Activated naive CD4-positive, alpha-beta T cell treated with anti-CD3 and anti-CD28 coated beads, Interleukin-2, amount 50 U/mL, for 24 hours (primary cell): ENCODE measurements at regions not wholly inside any gene's neighbourhood (a gene's known extent, or its start where the extent isn't known, plus 50 kb on each side); places are given as distances from the start of the nearest gene placed in this dataset.
"Not testable (repeated sequence)": the region's sequence is repeated elsewhere in the genome, so short reads cannot be mapped to it uniquely, and the experiment has no call there.

ENCODE experiments used
- H3K27ac Mint-ChIP-seq: one replicate; pipeline ENCODE4 v1.8.0; 2021; ENCODE audit warnings: mild to moderate bottlenecking, mixed read lengths
- H3K27me3 Mint-ChIP-seq: one replicate; pipeline ENCODE4 v1.8.0; 2021; ENCODE audit warnings: mixed read lengths
- H3K36me3 Mint-ChIP-seq: one replicate; pipeline ENCODE4 v1.8.0; 2021; ENCODE audit warnings: mixed read lengths
- H3K4me1 Mint-ChIP-seq: one replicate; pipeline ENCODE4 v1.8.0; 2021; ENCODE audit warnings: mixed read lengths
- H3K4me3 Mint-ChIP-seq: one replicate; pipeline ENCODE4 v1.8.0; 2021; ENCODE audit warnings: mild to moderate bottlenecking, mixed read lengths
- H3K9me3 Mint-ChIP-seq: one replicate; pipeline ENCODE4 v1.8.0; 2021; ENCODE audit warnings: mixed read lengths

DNA sequence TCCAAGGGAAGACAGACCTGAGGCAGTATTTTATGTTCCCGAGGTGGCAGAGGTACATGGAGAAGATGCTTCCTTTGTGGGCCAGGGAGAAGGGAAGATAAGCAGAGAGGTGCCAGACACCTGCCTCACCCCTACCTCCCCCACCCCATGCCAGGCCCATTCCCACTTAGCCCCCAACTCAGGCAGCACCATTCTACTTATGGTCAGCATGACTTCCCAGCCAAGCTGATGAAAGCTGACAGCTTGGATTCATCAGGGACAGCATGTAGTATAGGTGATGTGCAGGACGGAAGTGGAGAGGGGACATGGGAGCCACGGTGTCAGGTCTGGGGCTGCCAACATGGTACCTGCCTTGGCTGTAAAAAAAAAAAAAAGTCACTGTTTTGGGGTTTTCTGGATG is 57.5 kb upstream of the CSPG4 start:
- H3K4me3 Mint-ChIP-seq = no peak overlapping the region
- no peak overlapping the region for H3K27ac Mint-ChIP-seq
- no peaks in the 10 kb centered on the region for H3K9me3 Mint-ChIP-seq
- H3K36me3 Mint-ChIP-seq = no peaks in the 10 kb centered on the region
- H3K4me1 Mint-ChIP-seq = no peaks in the 10 kb centered on the region
- H3K27me3 Mint-ChIP-seq = no peaks in the 10 kb centered on the region

DNA sequence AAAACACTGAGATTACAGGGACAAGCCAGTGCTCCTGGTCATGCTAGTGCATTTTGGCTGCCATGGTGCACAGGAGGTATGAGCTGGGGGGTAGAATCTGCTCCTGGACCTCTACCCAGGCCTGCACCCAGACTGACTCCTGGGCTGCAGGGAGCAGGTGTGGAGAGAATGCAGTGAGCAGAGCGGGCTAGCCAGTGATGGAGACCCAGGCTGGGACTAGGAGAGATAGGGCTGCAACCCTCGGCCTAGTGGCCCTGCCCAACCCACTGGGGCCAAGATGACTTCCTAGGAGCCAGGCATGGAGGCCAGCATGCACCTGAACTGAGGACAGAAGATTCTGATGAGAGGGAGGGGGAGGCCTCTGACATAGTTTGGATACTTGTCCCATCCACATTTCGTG is 55.9 kb upstream of the CSPG4 start:
- H3K9me3 Mint-ChIP-seq, H3K27me3 Mint-ChIP-seq, H3K36me3 Mint-ChIP-seq, H3K4me1 Mint-ChIP-seq, H3K4me3 Mint-ChIP-seq, H3K27ac Mint-ChIP-seq: not testable (repeated sequence)

DNA sequence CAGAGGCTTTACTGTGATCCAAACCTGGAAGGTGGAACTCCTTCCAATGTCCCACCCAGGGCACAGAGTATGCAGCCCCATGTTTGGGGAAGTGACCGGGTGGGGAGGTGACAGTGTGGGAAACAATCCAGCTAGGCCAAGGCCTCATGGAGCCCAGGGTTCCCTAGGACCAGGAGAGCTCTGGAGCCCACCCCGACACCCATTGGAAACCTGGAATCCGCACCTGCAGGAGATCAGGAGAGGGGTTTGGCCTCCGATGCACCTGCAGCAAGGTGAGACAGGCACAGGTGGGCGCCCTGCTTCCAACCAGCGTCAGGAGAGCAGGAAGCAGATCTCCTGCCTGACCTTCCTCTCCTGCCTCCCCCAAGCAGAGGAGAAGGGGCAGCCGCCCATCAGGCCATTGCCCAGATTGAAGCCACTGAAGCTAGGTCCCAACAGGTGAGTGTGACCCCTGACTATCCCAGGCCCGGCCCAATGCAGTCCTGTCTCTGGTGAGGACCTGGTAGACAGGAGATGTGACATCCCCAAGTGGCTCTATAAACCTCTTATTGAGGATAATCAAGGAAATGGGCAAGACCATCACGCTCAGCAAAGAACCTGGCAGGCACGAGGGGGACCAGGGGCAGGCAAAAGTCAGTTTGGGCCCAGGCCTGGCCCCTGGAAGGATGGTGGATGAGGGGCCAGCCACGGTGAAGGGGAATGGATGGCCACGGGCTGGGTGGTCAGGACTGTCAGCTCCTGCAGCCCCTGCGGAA is 53.1 kb upstream of the CSPG4 start:
- H3K27ac Mint-ChIP-seq, H3K9me3 Mint-ChIP-seq, H3K27me3 Mint-ChIP-seq, H3K4me1 Mint-ChIP-seq, H3K36me3 Mint-ChIP-seq, H3K4me3 Mint-ChIP-seq: not testable (repeated sequence)

DNA sequence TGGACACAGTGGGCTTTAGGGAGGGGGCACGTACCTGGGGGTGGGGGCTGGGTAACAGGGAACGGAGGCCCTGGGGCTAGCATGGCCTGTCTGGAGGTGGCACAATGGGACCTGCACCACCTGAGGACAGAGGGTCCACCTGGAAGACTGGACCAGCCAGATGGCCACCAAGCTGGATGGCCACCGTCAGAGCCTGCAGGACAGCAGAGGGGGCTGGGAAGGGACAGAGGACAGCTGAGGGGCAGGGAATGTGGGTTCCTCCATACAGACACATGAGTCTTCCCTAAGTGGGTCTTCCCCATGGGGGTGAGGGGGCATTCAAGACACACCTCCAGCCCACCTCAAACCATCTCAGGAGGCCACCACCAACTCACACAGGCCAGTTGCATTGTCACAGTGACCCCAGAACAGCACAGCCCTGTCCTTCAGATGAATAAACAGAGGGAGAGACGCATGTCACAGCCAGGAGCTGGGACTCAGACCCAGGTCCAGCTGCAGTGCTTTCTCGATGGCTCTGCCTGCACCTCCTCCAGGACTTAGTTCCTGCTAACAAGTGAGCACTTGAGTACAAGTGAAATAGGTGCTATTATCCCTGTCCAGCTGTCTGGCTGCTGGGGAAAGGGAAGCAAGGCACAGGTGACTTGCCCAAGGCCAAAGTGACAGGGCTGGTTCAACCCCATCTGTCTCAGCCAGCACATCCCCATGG is 52.4 kb upstream of the CSPG4 start:
- not testable (repeated sequence) for H3K4me3 Mint-ChIP-seq, H3K36me3 Mint-ChIP-seq, H3K9me3 Mint-ChIP-seq, H3K27me3 Mint-ChIP-seq, H3K27ac Mint-ChIP-seq, H3K4me1 Mint-ChIP-seq

DNA sequence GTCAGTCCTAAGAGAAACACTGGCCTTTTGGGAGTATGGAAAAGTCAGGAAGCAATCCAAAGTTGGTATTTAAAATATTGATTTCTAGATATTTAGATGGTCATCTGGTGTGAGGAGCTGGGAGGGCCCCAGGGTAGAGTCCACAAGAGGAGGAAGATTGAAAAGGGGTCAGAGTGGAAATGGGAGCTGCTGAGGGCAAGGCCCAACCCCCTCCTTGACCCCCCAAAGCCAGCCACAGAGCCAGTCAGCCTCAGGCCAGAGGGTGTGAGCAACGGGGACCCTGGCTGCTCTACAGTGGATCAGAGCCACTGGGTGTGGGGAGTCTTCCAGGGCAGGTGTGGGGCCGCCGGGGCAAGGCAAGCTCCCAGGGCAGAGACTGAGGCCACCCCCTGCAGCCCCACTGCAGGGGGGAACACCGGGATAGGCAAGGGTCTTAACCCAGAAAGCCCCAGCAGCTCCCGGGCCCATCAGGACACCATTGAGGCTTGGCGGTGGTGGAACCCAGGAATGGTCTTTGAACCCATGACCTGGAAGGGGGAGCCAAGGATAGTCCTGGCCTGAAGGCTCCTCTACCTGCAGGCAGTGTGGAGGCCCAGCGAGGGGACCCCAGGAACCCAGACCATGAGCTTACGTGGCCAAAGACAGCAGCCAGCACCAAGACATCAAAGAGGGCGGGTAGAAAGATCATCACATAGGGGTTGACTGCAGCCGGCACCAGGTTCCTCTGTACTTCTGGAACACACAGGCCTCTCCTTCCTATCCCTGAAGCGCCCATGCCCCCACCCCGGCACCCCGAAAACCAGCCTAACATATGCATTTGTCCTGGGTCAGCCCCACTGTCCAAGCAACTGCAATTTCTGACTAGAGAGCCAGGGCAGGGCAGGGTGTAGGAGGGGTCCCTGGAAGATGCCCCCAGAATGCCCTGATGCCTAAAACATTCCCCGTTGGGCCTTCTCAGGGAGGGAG is 51.3 kb upstream of the CSPG4 start:
- not testable (repeated sequence) for H3K9me3 Mint-ChIP-seq, H3K4me3 Mint-ChIP-seq, H3K36me3 Mint-ChIP-seq, H3K27me3 Mint-ChIP-seq, H3K27ac Mint-ChIP-seq
- peaks cover 12% of the 10 kb centered on the region for H3K4me1 Mint-ChIP-seq

DNA sequence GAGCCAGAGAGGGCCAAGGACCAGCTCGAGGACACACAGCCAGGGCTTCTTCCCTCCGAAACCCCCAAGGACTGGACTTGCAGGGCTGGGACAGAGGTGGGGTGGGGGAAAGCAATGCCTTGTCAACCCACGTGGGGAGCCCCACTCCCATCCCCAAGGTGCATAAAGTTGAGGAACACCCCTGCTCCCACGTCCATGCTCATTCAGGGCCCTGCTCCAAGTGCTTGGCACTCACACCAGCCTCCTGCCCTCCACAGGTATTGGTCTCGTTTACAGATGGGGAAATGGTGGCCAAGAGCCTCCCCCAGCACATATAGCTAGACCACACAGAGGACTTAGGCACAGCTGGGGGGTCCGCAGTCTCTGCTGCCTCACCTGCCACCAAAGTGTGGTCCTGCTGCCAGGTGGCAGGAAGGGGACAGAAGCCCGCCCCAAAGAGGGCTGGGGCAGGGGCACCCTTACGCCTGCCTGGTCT is 50.5 kb upstream of the CSPG4 start:
- no peak overlapping the region for H3K27ac Mint-ChIP-seq
- H3K9me3 Mint-ChIP-seq = no peaks in the 10 kb centered on the region
- peaks cover 13% of the 10 kb centered on the region for H3K4me1 Mint-ChIP-seq
- H3K36me3 Mint-ChIP-seq = no peaks in the 10 kb centered on the region
- no peak overlapping the region for H3K4me3 Mint-ChIP-seq
- H3K27me3 Mint-ChIP-seq = no peaks in the 10 kb centered on the region
